Endodermal cell (in vitro differentiated cells): ENCODE measurements at regions not wholly inside any gene's neighbourhood (a gene's known extent, or its start where the extent isn't known, plus 50 kb on each side); places are given as distances from the start of the nearest gene placed in this dataset.

Experiments used
- DNase-seq: peaks from one replicate; pipeline ENCODE4 v3.0.0-alpha.2; 2017
- H3K27ac ChIP-seq: 2 replicates; pipeline ENCODE4 v1.5.1; 2013; ENCODE audit warnings: mild to moderate bottlenecking, low read depth, low read length, moderate library complexity
- H3K27me3 ChIP-seq: 2 replicates; pipeline ENCODE4 v1.6.1; 2013; ENCODE audit warnings: mild to moderate bottlenecking, low read length, moderate library complexity; ENCODE audit not compliant: insufficient read depth, control insufficient read depth, poor library complexity, severe bottlenecking
- H3K36me3 ChIP-seq: 2 replicates; pipeline ENCODE4 v1.7.0; 2013; ENCODE audit warnings: mild to moderate bottlenecking, low read length, moderate library complexity; ENCODE audit not compliant: control insufficient read depth, insufficient read depth
- H3K4me1 ChIP-seq: one replicate; pipeline ENCODE4 v1.7.0; 2013; ENCODE audit warnings: low read length; ENCODE audit not compliant: control insufficient read depth, insufficient read depth
- H3K4me3 ChIP-seq: 2 replicates; pipeline ENCODE4 v1.5.1; 2013; ENCODE audit warnings: mild to moderate bottlenecking, low read length, moderate library complexity
- H3K9ac ChIP-seq: 2 replicates; pipeline ENCODE4 v1.6.1; 2013; ENCODE audit warnings: mild to moderate bottlenecking, low read length, moderate library complexity; ENCODE audit not compliant: poor library complexity, severe bottlenecking; ENCODE audit errors: extremely low read depth
- H3K9me3 ChIP-seq: 2 replicates; pipeline ENCODE4 v1.6.1; 2013; ENCODE audit warnings: mild to moderate bottlenecking, low read length, moderate library complexity; ENCODE audit not compliant: control insufficient read depth
- H3K27ac Mint-ChIP-seq: 2 replicates; pipeline ENCODE4 v1.8.0; 2020; ENCODE audit warnings: mixed read lengths
- H3K27me3 Mint-ChIP-seq: 2 replicates; pipeline ENCODE4 v1.8.0; 2021; ENCODE audit warnings: mild to moderate bottlenecking, mixed read lengths; ENCODE audit not compliant: insufficient read depth
- H3K36me3 Mint-ChIP-seq: 2 replicates; pipeline ENCODE4 v1.8.0; 2020; ENCODE audit warnings: low read depth, mixed read lengths
- H3K4me1 Mint-ChIP-seq: 2 replicates; pipeline ENCODE4 v1.8.0; 2020; ENCODE audit warnings: mixed read lengths
- H3K4me3 Mint-ChIP-seq: 2 replicates; pipeline ENCODE4 v1.8.0; 2020; ENCODE audit warnings: mild to moderate bottlenecking, moderate library complexity, mixed read lengths
- H3K9me3 Mint-ChIP-seq: 2 replicates; pipeline ENCODE4 v1.8.0; 2020; ENCODE audit warnings: mild to moderate bottlenecking, mixed read lengths
- CTCF ChIP-seq: fragments of 200-600 bp; sonication (generic); conservative IDR thresholded peaks from 2 replicates; pipeline ENCODE4 v1.5.0; 2021; ENCODE audit warnings: antibody characterized with exemption, mild to moderate bottlenecking
- WGBS, 2 experiments: methylation state at CpG; one replicate each; pipeline versions ENCODE4 v1.1.5 to v1.1.7; 2013; ENCODE audit warnings: missing lambda C conversion rate in 2 of 2, mixed read lengths in 1 of 2; ENCODE audit not compliant: insufficient coverage in 1 of 2, insufficient read length in 1 of 2; 5-methylcytosine and 5-hydroxymethylcytosine counted together

- H3K36me3 Mint-ChIP-seq: no peaks in the 10 kb centered on the region
- peaks cover 3% of the 10 kb centered on the region for H3K27me3 Mint-ChIP-seq
- no peaks in the 10 kb centered on the region for H3K9me3 Mint-ChIP-seq
- WGBS, 2 experiments: 90 to 96% methylated on average over 7 to 8 of the region's 8 CpGs
- Histone ChIP-seq H3K9me3 (no peaks in the 10 kb centered on the region), H3K9ac (no peak overlapping the region), H3K4me1 (no peaks in the 10 kb centered on the region), H3K27me3 (no peaks in the 10 kb centered on the region), H3K4me3 (no peak overlapping the region), H3K27ac (no peak overlapping the region), H3K36me3 (no peaks in the 10 kb centered on the region)
- no peak overlapping the region for H3K27ac Mint-ChIP-seq
- H3K4me3 Mint-ChIP-seq: no peak overlapping the region
- H3K4me1 Mint-ChIP-seq: no peaks in the 10 kb centered on the region
- no peak for DNase-seq
- TF ChIP-seq CTCF: no peak
Observed at GRCh38 chr2:234374150-234374508, 122.8 kb downstream of the ARL4C start.

- no peak for DNase-seq
- Mint-ChIP-seq H3K4me3 (no peak overlapping the region), H3K9me3 (no peaks in the 10 kb centered on the region), H3K27me3 (peaks cover 3% of the 10 kb centered on the region), H3K4me1 (no peaks in the 10 kb centered on the region), H3K36me3 (no peaks in the 10 kb centered on the region), H3K27ac (no peak overlapping the region)
- Histone ChIP-seq H3K9me3 (no peaks in the 10 kb centered on the region), H3K27ac (no peak overlapping the region), H3K9ac (no peak overlapping the region), H3K36me3 (no peaks in the 10 kb centered on the region), H3K4me3 (no peak overlapping the region), H3K27me3 (no peaks in the 10 kb centered on the region), H3K4me1 (no peaks in the 10 kb centered on the region)
- TF ChIP-seq CTCF: no peak
- WGBS, 2 experiments: 85 to 87% methylated on average over 9 to 13 of the region's 13 CpGs
Observed at GRCh38 chr2:234373481-234374149, 123.3 kb downstream of the ARL4C start.

- Mint-ChIP-seq H3K4me1 (peaks cover 3% of the 10 kb centered on the region), H3K36me3 (no peaks in the 10 kb centered on the region), H3K4me3 (no peak overlapping the region), H3K27ac (no peak overlapping the region), H3K9me3 (no peaks in the 10 kb centered on the region), H3K27me3 (peaks cover under 1% of the 10 kb centered on the region)
- Histone ChIP-seq H3K9me3 (no peaks in the 10 kb centered on the region), H3K4me3 (no peak overlapping the region), H3K4me1 (no peaks in the 10 kb centered on the region), H3K9ac (no peak overlapping the region), H3K36me3 (no peaks in the 10 kb centered on the region), H3K27ac (no peak overlapping the region), H3K27me3 (no peaks in the 10 kb centered on the region)
- TF ChIP-seq CTCF: no peak
- WGBS, 2 experiments: 90 to 96% methylated on average over 4 of the region's 4 CpGs
- no peak for DNase-seq
Observed at GRCh38 chr2:234373060-234373459, 123.8 kb downstream of the ARL4C start.
